ENCODE measurements at regions not wholly inside any gene's neighbourhood (a gene's known extent, or its start where the extent isn't known, plus 50 kb on each side); places are given as distances from the start of the nearest gene placed in this dataset.

DNA sequence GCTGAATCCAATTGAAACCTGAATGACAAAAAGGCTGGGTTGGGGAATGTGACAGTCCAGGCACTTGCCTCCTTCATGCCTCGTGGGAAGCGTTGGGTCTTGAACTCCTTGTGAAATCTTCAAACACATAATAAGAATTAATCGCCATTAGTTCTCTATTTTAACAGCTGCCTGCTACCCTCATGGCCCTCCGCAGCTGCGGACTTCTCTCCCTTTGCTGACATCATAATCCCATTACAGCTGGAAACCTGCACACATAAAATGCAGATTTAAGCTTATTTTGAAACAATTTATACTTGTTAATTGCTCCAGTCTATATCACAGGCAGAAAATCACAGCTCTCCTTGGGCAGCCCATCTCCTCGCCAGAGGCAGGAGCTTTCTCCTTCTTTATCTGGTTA is 403.0 kb upstream of the MKI67 start:
- no peak for TF ChIP-seq POLR2AphosphoS5 (IDR thresholded peaks at IDR 0.05; ENCODE audit: low read depth, low read length)
- no peak for TF ChIP-seq FOXP2 (optimal IDR thresholded peaks at IDR 0.05; ENCODE audit: borderline replicate concordance, extremely low read depth, extremely low read length, insufficient read depth)

All from PFSK-1 (cell line).